Uterus (tissue), 3 donors: ENCODE measurements at regions not wholly inside any gene's neighbourhood (a gene's known extent, or its start where the extent isn't known, plus 50 kb on each side); places are given as distances from the start of the nearest gene placed in this dataset.

Experiments
- DNase-seq, 2 donors: peaks; one replicate each; pipeline ENCODE4 v3.0.0-alpha.2; 2019 to 2020
- H3K27ac ChIP-seq, 2 donors: fragments of 200-600 bp; sonication (generic); 1 replicate in 1 of 2; 2 replicates in 1 of 2; pipeline ENCODE4 v1.5.1; 2016 to 2018
- H3K27me3 ChIP-seq, 2 donors: fragments of 200-600 bp; sonication (generic); one replicate each; pipeline ENCODE4 v1.5.1; 2018 to 2019; ENCODE audit warnings: control low read depth in 1 of 2
- H3K36me3 ChIP-seq, 2 donors: fragments of 200-600 bp; sonication (generic); one replicate each; pipeline ENCODE4 v1.5.1; 2019; ENCODE audit warnings: control low read depth in 1 of 2
- H3K4me1 ChIP-seq, 2 donors: fragments of 200-600 bp; sonication (generic); one replicate each; pipeline ENCODE4 v1.5.1; 2018 to 2019; ENCODE audit warnings: control low read depth in 1 of 2
- H3K4me3 ChIP-seq, 2 donors: fragments of 200-600 bp; sonication (generic); 1 replicate in 1 of 2; 2 replicates in 1 of 2; pipeline ENCODE4 v1.5.1; 2018 to 2019; ENCODE audit warnings: mild to moderate bottlenecking in 1 of 2
- H3K9me3 ChIP-seq, 2 donors: fragments of 200-600 bp; sonication (generic); one replicate each; pipeline ENCODE4 v1.5.1; 2019; ENCODE audit warnings: control low read depth in 1 of 2
- POLR2A ChIP-seq, 2 donors: fragments of 450-650 bp; IDR thresholded peaks; one replicate each; pipeline ENCODE4 v1.6.1; 2016; ENCODE audit warnings: antibody characterized with exemption in 2 of 2, mild to moderate bottlenecking in 1 of 2, moderate library complexity in 1 of 2
- intact Hi-C: fragments of 100-400 bp; cut with DNase I; formaldehyde crosslinking; loops from one replicate; pipeline ENCODE4 v1.15.1; 2023; ENCODE audit warnings: low total_unique reads
- TF ChIP-seq, protein P1 (sequence below), 4 experiments: fragments of 200-600 bp in 2 of 4; fragments of 450-650 bp in 2 of 4; sonication (generic) in 2 of 4; IDR thresholded peaks; one replicate each; pipeline ENCODE4 v1.5.1; 2016 to 2019; ENCODE audit warnings: antibody characterized with exemption in 4 of 4, mild to moderate bottlenecking in 2 of 4, moderate library complexity in 1 of 4
- donor health status: DM: yes; HTN: yes; CAD: no.

- no peaks in the 10 kb centered on the region for H3K4me1 ChIP-seq
- H3K9me3 ChIP-seq: no peaks in the 10 kb centered on the region
- TF ChIP-seq, protein P1, sequence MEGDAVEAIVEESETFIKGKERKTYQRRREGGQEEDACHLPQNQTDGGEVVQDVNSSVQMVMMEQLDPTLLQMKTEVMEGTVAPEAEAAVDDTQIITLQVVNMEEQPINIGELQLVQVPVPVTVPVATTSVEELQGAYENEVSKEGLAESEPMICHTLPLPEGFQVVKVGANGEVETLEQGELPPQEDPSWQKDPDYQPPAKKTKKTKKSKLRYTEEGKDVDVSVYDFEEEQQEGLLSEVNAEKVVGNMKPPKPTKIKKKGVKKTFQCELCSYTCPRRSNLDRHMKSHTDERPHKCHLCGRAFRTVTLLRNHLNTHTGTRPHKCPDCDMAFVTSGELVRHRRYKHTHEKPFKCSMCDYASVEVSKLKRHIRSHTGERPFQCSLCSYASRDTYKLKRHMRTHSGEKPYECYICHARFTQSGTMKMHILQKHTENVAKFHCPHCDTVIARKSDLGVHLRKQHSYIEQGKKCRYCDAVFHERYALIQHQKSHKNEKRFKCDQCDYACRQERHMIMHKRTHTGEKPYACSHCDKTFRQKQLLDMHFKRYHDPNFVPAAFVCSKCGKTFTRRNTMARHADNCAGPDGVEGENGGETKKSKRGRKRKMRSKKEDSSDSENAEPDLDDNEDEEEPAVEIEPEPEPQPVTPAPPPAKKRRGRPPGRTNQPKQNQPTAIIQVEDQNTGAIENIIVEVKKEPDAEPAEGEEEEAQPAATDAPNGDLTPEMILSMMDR (IDR thresholded peaks at IDR 0.05): no peak
- TF ChIP-seq POLR2A (IDR thresholded peaks at IDR 0.05): no peak
- H3K27me3 ChIP-seq: no peaks in the 10 kb centered on the region
- H3K36me3 ChIP-seq: no peaks in the 10 kb centered on the region
- H3K4me3 ChIP-seq: no peak overlapping the region
- intact Hi-C loops: no loop called here
- DNase-seq: no peak
- H3K27ac ChIP-seq: no peak overlapping the region
Measured at GRCh38 chr14:75350505-75351060, 72.0 kb downstream of the FOS start.

DNA sequence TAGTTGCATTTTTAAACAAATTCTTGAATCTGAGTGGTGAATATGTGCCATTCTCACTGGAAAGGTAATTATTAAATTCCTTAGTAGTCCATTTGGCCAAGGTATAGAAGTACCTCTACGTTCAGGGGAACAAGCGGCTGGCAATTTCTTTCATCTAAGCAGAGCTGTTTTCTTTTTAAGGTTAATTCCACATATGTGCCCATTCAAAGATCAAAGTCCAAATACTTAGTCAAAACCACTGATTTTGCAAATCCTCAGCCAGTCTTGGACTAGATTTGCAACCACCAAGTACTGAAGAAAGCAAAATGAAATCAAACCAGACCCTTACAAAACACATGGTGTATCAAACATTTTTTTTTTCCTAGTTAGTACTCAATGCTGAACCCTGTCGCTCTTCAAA, 68.7 kb upstream of the JDP2 start:
- no peak overlapping the region for H3K27ac ChIP-seq
- TF ChIP-seq POLR2A (IDR thresholded peaks at IDR 0.05): no peak
- TF ChIP-seq, protein P1 (IDR thresholded peaks at IDR 0.05): no peak

GRCh38 chr14:75361041-75361440, 66.8 kb upstream of the JDP2 start:
- DNase-seq: no peak
- Histone ChIP-seq H3K4me3 (no peak overlapping the region), H3K9me3 (no peaks in the 10 kb centered on the region), H3K27me3 (no peaks in the 10 kb centered on the region), H3K4me1 (no peaks in the 10 kb centered on the region), H3K27ac (no peak overlapping the region), H3K36me3 (no peaks in the 10 kb centered on the region)
- no peak for TF ChIP-seq POLR2A (IDR thresholded peaks at IDR 0.05)
- TF ChIP-seq, protein P1 (IDR thresholded peaks at IDR 0.05): no peak
- intact Hi-C loops: no loop called here

More for the DNA sequence above, 68.7 kb upstream of the JDP2 start:
- no peaks in the 10 kb centered on the region for H3K27me3 ChIP-seq
- H3K4me1 ChIP-seq: no peaks in the 10 kb centered on the region
- H3K36me3 ChIP-seq: no peaks in the 10 kb centered on the region
- DNase-seq: no peak
- intact Hi-C loops: no loop called here
- H3K9me3 ChIP-seq: no peaks in the 10 kb centered on the region
- no peak overlapping the region for H3K4me3 ChIP-seq

GRCh38 chr14:75361751-75362433, 65.9 kb upstream of the JDP2 start:
- intact Hi-C loops: no loop called here
- peak overlapping the region in 1 of 2 donors; percentile 41 for H3K27ac ChIP-seq

DNA sequence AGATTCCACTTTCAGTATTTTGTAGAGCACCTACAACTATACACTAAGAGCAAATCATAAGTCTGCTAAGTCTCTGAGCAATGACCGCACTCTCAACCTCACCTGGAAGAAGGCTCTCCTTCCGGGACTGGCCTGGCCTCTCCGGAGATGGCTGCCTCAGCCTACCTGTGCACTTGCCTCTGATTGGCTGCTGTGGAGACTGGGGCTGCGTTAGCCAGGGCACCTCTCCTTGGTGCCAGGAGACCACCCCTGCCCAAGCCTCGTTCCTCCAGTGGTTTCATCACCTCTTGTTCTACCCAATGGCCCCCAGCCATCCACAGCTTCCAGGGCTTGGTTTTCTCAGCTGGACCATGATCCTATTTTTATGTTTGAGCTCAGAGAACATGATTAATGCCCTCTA, 64.7 kb upstream of the JDP2 start:
- peak overlapping the region in 1 of 2 donors; percentile 41 for H3K27ac ChIP-seq

More at GRCh38 chr14:75361751-75362433, 65.9 kb upstream of the JDP2 start:
- H3K4me3 ChIP-seq: no peak overlapping the region
- DNase-seq: peak; percentile 25 to 43
- no peaks in the 10 kb centered on the region for H3K4me1 ChIP-seq
- no peaks in the 10 kb centered on the region for H3K9me3 ChIP-seq
- TF ChIP-seq, protein P1 (IDR thresholded peaks at IDR 0.05): no peak
- TF ChIP-seq POLR2A (IDR thresholded peaks at IDR 0.05): no peak
- no peaks in the 10 kb centered on the region for H3K27me3 ChIP-seq
- no peaks in the 10 kb centered on the region for H3K36me3 ChIP-seq

More for the DNA sequence above, 64.7 kb upstream of the JDP2 start:
- intact Hi-C loops: no loop called here
- Histone ChIP-seq H3K36me3 (no peaks in the 10 kb centered on the region), H3K9me3 (no peaks in the 10 kb centered on the region), H3K4me1 (no peaks in the 10 kb centered on the region), H3K4me3 (no peak overlapping the region), H3K27me3 (no peaks in the 10 kb centered on the region)
- no peak for DNase-seq
- TF ChIP-seq, protein P1 (IDR thresholded peaks at IDR 0.05): no peak
- TF ChIP-seq POLR2A (IDR thresholded peaks at IDR 0.05): no peak
